Activated B cell treated with CpG ODN at 0.5 μM for 24 hours (primary cell): ENCODE measurements at regions not wholly inside any gene's neighbourhood (a gene's known extent, or its start where the extent isn't known, plus 50 kb on each side); places are given as distances from the start of the nearest gene placed in this dataset.

ENCODE experiments used
- ATAC-seq: fragments of 200-7000 bp; cut with Tn5 transposase; one replicate; pipeline ENCODE4 v1.10.0; 2021; ENCODE audit warnings: low read depth, mild to moderate bottlenecking, moderate library complexity
- CTCF ChIA-PET: fragments of 350-600 bp; sonication (Branson Sonifier 250); formaldehyde crosslinking; loops from one replicate; lab custom pipeline; 2021; ENCODE audit warnings: antibody characterized with exemption; lab: Charles Lee
- POLR2A ChIA-PET: fragments of 350-600 bp; sonication (Branson Sonifier 250); formaldehyde crosslinking; loops from one replicate; lab custom pipeline; 2021; ENCODE audit warnings: antibody characterized with exemption; lab: Charles Lee
- DNase-seq: peaks from one replicate; pipeline ENCODE4 v3.0.0; 2022
- H3K27ac Mint-ChIP-seq: one replicate; pipeline ENCODE4 v1.8.0; 2020; ENCODE audit warnings: mixed read lengths
- H3K27me3 Mint-ChIP-seq: one replicate; pipeline ENCODE4 v1.8.0; 2021; ENCODE audit warnings: mixed read lengths
- H3K36me3 Mint-ChIP-seq: one replicate; pipeline ENCODE4 v1.8.0; 2021; ENCODE audit warnings: low read depth, mixed read lengths
- H3K4me1 Mint-ChIP-seq: one replicate; pipeline ENCODE4 v1.8.0; 2021; ENCODE audit warnings: mixed read lengths
- H3K4me3 Mint-ChIP-seq: one replicate; pipeline ENCODE4 v1.8.0; 2020; ENCODE audit warnings: mild to moderate bottlenecking, mixed read lengths
- H3K9me3 Mint-ChIP-seq: one replicate; pipeline ENCODE4 v1.8.0; 2020; ENCODE audit warnings: mixed read lengths
- intact Hi-C: fragments of 100-400 bp; cut with micrococcal nuclease; formaldehyde crosslinking; loops from one replicate; pipeline ENCODE4 v1.15.1; 2024
- TF ChIP-seq, protein P1 (sequence below): fragments of 200-600 bp; IDR thresholded peaks from one replicate; pipeline ENCODE4 v1.8.0; 2022; ENCODE audit warnings: antibody characterized with exemption, mild to moderate bottlenecking

DNA sequence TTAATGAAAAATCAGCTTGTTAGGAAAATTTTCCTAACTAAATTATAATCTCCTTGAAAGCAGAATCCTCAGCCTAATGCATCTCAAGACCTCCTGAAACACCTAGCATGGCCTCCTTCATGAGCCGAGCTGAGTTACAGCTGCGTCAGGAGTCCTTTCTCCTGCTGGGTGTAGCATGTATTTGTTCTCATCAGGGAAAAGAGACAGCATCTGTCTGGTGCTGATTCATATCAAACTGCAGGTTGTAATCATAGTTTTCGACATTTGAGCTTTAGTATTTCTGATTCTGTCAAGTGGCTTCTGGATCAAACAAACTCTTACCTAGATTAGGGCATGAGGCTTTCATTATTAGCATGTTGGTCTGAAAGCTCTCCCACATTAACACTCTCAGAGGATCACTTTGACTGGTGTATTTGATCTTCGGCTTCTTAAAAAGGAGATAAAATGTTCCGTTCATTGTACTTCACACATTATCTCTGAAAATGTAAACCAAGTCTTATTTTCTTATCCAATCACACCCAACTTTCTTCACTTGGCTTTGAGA lies 140.1 kb upstream of the FRG1 start:
- CTCF ChIA-PET, result no interaction called here
- TF ChIP-seq, protein P1, sequence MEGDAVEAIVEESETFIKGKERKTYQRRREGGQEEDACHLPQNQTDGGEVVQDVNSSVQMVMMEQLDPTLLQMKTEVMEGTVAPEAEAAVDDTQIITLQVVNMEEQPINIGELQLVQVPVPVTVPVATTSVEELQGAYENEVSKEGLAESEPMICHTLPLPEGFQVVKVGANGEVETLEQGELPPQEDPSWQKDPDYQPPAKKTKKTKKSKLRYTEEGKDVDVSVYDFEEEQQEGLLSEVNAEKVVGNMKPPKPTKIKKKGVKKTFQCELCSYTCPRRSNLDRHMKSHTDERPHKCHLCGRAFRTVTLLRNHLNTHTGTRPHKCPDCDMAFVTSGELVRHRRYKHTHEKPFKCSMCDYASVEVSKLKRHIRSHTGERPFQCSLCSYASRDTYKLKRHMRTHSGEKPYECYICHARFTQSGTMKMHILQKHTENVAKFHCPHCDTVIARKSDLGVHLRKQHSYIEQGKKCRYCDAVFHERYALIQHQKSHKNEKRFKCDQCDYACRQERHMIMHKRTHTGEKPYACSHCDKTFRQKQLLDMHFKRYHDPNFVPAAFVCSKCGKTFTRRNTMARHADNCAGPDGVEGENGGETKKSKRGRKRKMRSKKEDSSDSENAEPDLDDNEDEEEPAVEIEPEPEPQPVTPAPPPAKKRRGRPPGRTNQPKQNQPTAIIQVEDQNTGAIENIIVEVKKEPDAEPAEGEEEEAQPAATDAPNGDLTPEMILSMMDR, result no peak
- no peak overlapping the region for H3K27ac Mint-ChIP-seq
- no peak overlapping the region for H3K4me3 Mint-ChIP-seq
- H3K27me3 Mint-ChIP-seq, result no peaks in the 10 kb centered on the region
- DNase-seq, result no peak
- peaks cover 2% of the 10 kb centered on the region for H3K9me3 Mint-ChIP-seq
- no peak for ATAC-seq
- H3K36me3 Mint-ChIP-seq, result no peaks in the 10 kb centered on the region
- POLR2A ChIA-PET, result no interaction called here
- no peaks in the 10 kb centered on the region for H3K4me1 Mint-ChIP-seq
- intact Hi-C loops, result no loop called here

DNA sequence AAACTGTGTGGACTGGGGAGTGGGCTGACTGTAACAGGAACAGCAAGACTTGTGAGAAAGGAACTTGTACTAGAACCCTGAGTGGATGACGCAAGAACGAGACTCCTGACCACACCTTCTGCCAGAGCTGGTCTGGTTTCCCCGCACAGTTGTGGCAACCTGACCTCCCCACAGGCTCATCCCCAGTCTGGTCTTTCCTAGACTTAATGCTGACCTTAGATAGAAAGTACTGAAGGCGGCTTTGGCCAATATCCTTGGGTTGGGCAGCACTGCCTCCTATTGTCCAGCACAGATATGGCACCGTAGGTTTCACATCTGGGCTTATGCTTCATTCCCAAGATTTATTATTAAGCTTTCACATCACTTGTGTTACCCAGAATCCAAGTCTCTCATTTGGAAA lies 137.8 kb upstream of the FRG1 start:
- TF ChIP-seq, protein P1, result no peak
- ChIA-PET CTCF (no interaction called here), POLR2A (no interaction called here)
- H3K27me3 Mint-ChIP-seq, result no peaks in the 10 kb centered on the region
- no peak for DNase-seq
- intact Hi-C loops, result no loop called here
- peaks cover 2% of the 10 kb centered on the region for H3K9me3 Mint-ChIP-seq
- no peak overlapping the region for H3K4me3 Mint-ChIP-seq
- no peaks in the 10 kb centered on the region for H3K4me1 Mint-ChIP-seq
- no peak for ATAC-seq
- no peaks in the 10 kb centered on the region for H3K36me3 Mint-ChIP-seq
- H3K27ac Mint-ChIP-seq, result no peak overlapping the region

DNA sequence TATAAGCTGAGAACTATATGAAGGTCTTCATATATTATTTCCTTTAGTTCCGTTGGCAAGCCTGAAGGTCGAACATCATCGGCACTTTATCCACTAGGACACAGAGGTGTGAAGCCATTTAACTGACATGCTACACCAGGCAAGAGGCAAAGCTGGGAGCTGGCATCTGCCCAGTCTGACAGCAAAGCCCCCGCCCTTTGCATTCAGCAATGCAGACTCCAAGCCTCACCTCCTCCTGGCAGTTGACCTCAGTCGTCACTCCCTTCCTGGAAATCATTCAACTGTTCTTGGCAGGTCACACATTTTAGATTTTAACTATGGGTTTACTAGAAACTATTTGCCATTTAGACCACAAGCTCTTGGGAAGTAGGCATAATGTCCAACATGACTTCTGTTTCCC lies 135.8 kb upstream of the FRG1 start:
- Mint-ChIP-seq H3K27me3 (no peaks in the 10 kb centered on the region), H3K27ac (no peak overlapping the region), H3K4me1 (no peaks in the 10 kb centered on the region), H3K9me3 (peaks cover 2% of the 10 kb centered on the region), H3K4me3 (no peak overlapping the region), H3K36me3 (no peaks in the 10 kb centered on the region)
- ChIA-PET POLR2A (no interaction called here), CTCF (no interaction called here)
- no peak for DNase-seq
- intact Hi-C loops, result no loop called here
- TF ChIP-seq, protein P1, result no peak
- no peak for ATAC-seq

DNA sequence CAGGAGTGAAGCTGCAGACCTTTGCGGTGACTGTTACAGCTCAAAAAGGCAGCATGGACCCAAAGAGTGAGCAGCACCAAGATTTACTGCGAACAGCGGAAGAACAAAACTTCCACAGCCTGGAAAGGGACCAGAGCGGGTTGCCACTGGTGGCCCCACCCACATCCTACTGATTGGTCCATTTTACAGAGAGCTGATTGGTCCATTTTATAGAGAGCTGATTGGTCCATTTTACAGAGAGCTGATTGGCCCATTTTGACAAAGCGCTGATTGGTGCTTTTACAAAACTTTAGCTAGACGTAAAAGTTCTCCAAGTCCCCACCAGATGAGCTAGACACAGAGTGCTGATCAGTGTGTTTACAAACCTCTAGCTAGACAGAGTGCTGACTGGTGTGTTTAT lies 134.2 kb upstream of the FRG1 start:
- CTCF ChIA-PET, result no interaction called here
- Mint-ChIP-seq H3K27ac (no peak overlapping the region), H3K4me1 (no peaks in the 10 kb centered on the region), H3K27me3 (peaks cover 2% of the 10 kb centered on the region), H3K36me3 (no peaks in the 10 kb centered on the region), H3K4me3 (no peak overlapping the region), H3K9me3 (peaks cover 7% of the 10 kb centered on the region)
- POLR2A ChIA-PET, result no interaction called here
- intact Hi-C loops, result no loop called here
- no peak for DNase-seq
- ATAC-seq, result no peak
- TF ChIP-seq, protein P1, result no peak

DNA sequence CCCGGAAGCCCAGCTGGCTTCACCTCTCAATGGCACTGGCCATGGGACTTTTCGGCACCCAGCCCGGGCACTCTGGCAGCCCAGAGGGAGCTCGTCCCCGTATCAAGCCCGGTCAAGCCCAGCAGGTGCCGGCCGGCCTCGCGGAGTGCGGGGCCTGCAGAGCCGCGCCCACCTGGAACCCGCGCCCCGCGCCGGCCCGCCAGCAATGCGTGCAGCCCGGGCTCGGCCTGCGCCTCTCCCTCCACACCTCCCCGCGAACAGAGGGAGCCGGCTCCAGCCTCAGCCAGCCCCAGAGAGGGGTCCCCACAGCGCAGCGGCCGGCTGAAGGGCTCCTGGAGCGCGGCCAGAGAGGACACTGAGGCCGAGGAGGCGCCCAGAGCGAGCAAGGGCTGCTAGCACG lies 133.6 kb upstream of the FRG1 start:
- POLR2A ChIA-PET, result no interaction called here
- H3K27me3 Mint-ChIP-seq, result peaks cover 2% of the 10 kb centered on the region

More for the DNA sequence above, 133.6 kb upstream of the FRG1 start:
- no peak for ATAC-seq
- Mint-ChIP-seq H3K36me3 (no peaks in the 10 kb centered on the region), H3K27ac (no peak overlapping the region), H3K4me3 (no peak overlapping the region), H3K9me3 (peaks cover 7% of the 10 kb centered on the region), H3K4me1 (no peaks in the 10 kb centered on the region)
- TF ChIP-seq, protein P1, result no peak
- CTCF ChIA-PET, result no interaction called here
- no peak for DNase-seq
- intact Hi-C loops, result no loop called here
